ENCODE measurements at regions not wholly inside any gene's neighbourhood (a gene's known extent, or its start where the extent isn't known, plus 50 kb on each side); places are given as distances from the start of the nearest gene placed in this dataset.

GRCh38 chr2:48817355-48817754, 61.8 kb upstream of the LHCGR start:
- H3K27ac Mint-ChIP-seq = no peak overlapping the region
- no peaks in the 10 kb centered on the region for H3K9me3 Mint-ChIP-seq
- H3K36me3 Mint-ChIP-seq (ENCODE audit: low read depth) = no peaks in the 10 kb centered on the region
- no peaks in the 10 kb centered on the region for H3K27me3 Mint-ChIP-seq (ENCODE audit: low read depth)
- H3K4me3 Mint-ChIP-seq = no peak overlapping the region
- TF ChIP-seq CTCF (IDR thresholded peaks at IDR 0.05; ENCODE audit: unreplicated experiment in 3 of 3) = no peak
- H3K4me1 Mint-ChIP-seq = no peaks in the 10 kb centered on the region

- no peak overlapping the region for H3K27ac Mint-ChIP-seq
- H3K9me3 Mint-ChIP-seq = no peaks in the 10 kb centered on the region
- H3K4me1 Mint-ChIP-seq = no peaks in the 10 kb centered on the region
- H3K36me3 Mint-ChIP-seq (ENCODE audit: low read depth) = no peaks in the 10 kb centered on the region
- TF ChIP-seq CTCF (IDR thresholded peaks at IDR 0.05; ENCODE audit: unreplicated experiment in 3 of 3) = no peak
- H3K27me3 Mint-ChIP-seq (ENCODE audit: low read depth) = no peaks in the 10 kb centered on the region
- no peak overlapping the region for H3K4me3 Mint-ChIP-seq
Observed at GRCh38 chr2:48812416-48812815, 56.9 kb upstream of the LHCGR start.

GRCh38 chr2:48808311-48808710, 52.8 kb upstream of the LHCGR start:
- Mint-ChIP-seq H3K9me3 (no peaks in the 10 kb centered on the region), H3K36me3 (ENCODE audit: low read depth) (no peaks in the 10 kb centered on the region), H3K4me1 (no peaks in the 10 kb centered on the region)

More at GRCh38 chr2:48808311-48808710, 52.8 kb upstream of the LHCGR start:
- Mint-ChIP-seq H3K27me3 (ENCODE audit: low read depth) (no peaks in the 10 kb centered on the region), H3K4me3 (no peak overlapping the region), H3K27ac (no peak overlapping the region)
- TF ChIP-seq CTCF (IDR thresholded peaks at IDR 0.05; ENCODE audit: unreplicated experiment in 3 of 3) = no peak
